ENCODE measurements at regions not wholly inside any gene's neighbourhood (a gene's known extent, or its start where the extent isn't known, plus 50 kb on each side); places are given as distances from the start of the nearest gene placed in this dataset.

- no peak for TF ChIP-seq CTCF (conservative IDR thresholded peaks at IDR 0.05; ENCODE audit: low read depth, low read length)
- no peak; the same call in 1 of the 2 replicates for TF ChIP-seq POLR2A (IDR thresholded peaks at IDR 0.05; ENCODE audit: low read depth, low read length)
- no peak for TF ChIP-seq MXI1 (IDR thresholded peaks at IDR 0.05; ENCODE audit: borderline replicate concordance, low read depth, low read length)
Measured at GRCh38 chr1:192104852-192105251, 53.4 kb upstream of the RGS18 start.

Data from IMR-90 (cell line).